Epidermal melanocyte (primary cell): ENCODE measurements at regions not wholly inside any gene's neighbourhood (a gene's known extent, or its start where the extent isn't known, plus 50 kb on each side); places are given as distances from the start of the nearest gene placed in this dataset.

Source experiments
- DNase-seq: peaks from one replicate; pipeline ENCODE4 v3.0.0; 2011; ENCODE audit warnings: low spot score; ENCODE audit not compliant: insufficient read length

- no peak for DNase-seq
Measured at GRCh38 chr9:16025627-16026026, 472.8 kb downstream of the CCDC171 start.

GRCh38 chr9:16026886-16027285 lies 474.0 kb downstream of the CCDC171 start:
- no peak for DNase-seq

GRCh38 chr9:16028548-16028947 lies 475.7 kb downstream of the CCDC171 start:
- DNase-seq, result no peak

GRCh38 chr9:16029046-16029615 lies 476.3 kb downstream of the CCDC171 start:
- DNase-seq, result no peak

- DNase-seq, result no peak
Measured at GRCh38 chr9:16029796-16030363, 477.0 kb downstream of the CCDC171 start.

- DNase-seq, result no peak
Measured at GRCh38 chr9:16030528-16031185, 477.8 kb downstream of the CCDC171 start.

- DNase-seq, result no peak
Measured at GRCh38 chr9:16031486-16031885, 478.6 kb downstream of the CCDC171 start.

GRCh38 chr9:16031971-16032370 lies 479.1 kb downstream of the CCDC171 start:
- no peak for DNase-seq

- no peak for DNase-seq
Measured at GRCh38 chr9:16032799-16033198, 480.0 kb downstream of the CCDC171 start.

- no peak for DNase-seq
Measured at GRCh38 chr9:16033253-16033652, 480.4 kb downstream of the CCDC171 start.

GRCh38 chr9:16033921-16034691 lies 481.3 kb downstream of the CCDC171 start:
- no peak for DNase-seq

- DNase-seq, result no peak
Measured at GRCh38 chr9:16039218-16039987, 486.6 kb downstream of the CCDC171 start.

- no peak for DNase-seq
Measured at GRCh38 chr9:16039988-16040761, 487.3 kb downstream of the CCDC171 start.

GRCh38 chr9:16043756-16044578 lies 491.1 kb downstream of the CCDC171 start:
- DNase-seq, result no peak

GRCh38 chr9:16044579-16044881 lies 491.7 kb downstream of the CCDC171 start:
- no peak for DNase-seq

GRCh38 chr9:16045651-16046280 lies 492.9 kb downstream of the CCDC171 start:
- DNase-seq, result no peak

- no peak for DNase-seq
Measured at GRCh38 chr9:16046713-16047112, 493.9 kb downstream of the CCDC171 start.

- DNase-seq, result no peak
Measured at GRCh38 chr9:16048129-16048528, 495.3 kb downstream of the CCDC171 start.

GRCh38 chr9:16052146-16052545 lies 499.3 kb downstream of the CCDC171 start:
- DNase-seq, result no peak
